ENCODE measurements at regions not wholly inside any gene's neighbourhood (a gene's known extent, or its start where the extent isn't known, plus 50 kb on each side); places are given as distances from the start of the nearest gene placed in this dataset.

GRCh38 chr3:124424396-124424795, 305.9 kb upstream of the UMPS start:
- ChIA-PET CTCF (no interaction called here), POLR2A (no interaction called here)
- no peaks in the 10 kb centered on the region for H3K9me3 Mint-ChIP-seq (ENCODE audit: unreplicated experiment)
- no peaks in the 10 kb centered on the region for H3K36me3 Mint-ChIP-seq (ENCODE audit: insufficient read depth, unreplicated experiment)
- H3K27me3 Mint-ChIP-seq (ENCODE audit: insufficient read depth, unreplicated experiment), result peaks cover 13% of the 10 kb centered on the region
- no peak for TF ChIP-seq CTCF (IDR thresholded peaks at IDR 0.05; ENCODE audit: insufficient read depth in 1 of 2, low read depth in 1 of 2, low read length in 1 of 2, severe bottlenecking in 1 of 2, unreplicated experiment in 1 of 2)
- H3K36me3 ChIP-seq (ENCODE audit: control insufficient read depth, insufficient read depth, low read length), result no peaks in the 10 kb centered on the region
- no TSS peak for BruUV-seq (replicated peaks)
- no peak overlapping the region for H3K4me3 ChIP-seq (ENCODE audit: low read depth, low read length)
- H3K27ac Mint-ChIP-seq (ENCODE audit: unreplicated experiment), result no peak overlapping the region
- intact Hi-C loops (cut with micrococcal nuclease; ENCODE audit: unreplicated experiment), result no loop called here
- H3K4me1 ChIP-seq, result no peaks in the 10 kb centered on the region; the same call in 1 of the 2 replicates
- H3K4me3 Mint-ChIP-seq (ENCODE audit: unreplicated experiment), result no peak overlapping the region
- no peaks in the 10 kb centered on the region for H3K4me1 Mint-ChIP-seq (ENCODE audit: low read depth, unreplicated experiment)
- no peaks in the 10 kb centered on the region for H3K27me3 ChIP-seq (replicated peaks; ENCODE audit: control insufficient read depth, insufficient read depth, low read length)
- no peaks in the 10 kb centered on the region for H3K9me3 ChIP-seq
- DNase-seq, result no peak

- H3K9me3 Mint-ChIP-seq (ENCODE audit: unreplicated experiment), result no peaks in the 10 kb centered on the region
- no peak for TF ChIP-seq CTCF (IDR thresholded peaks at IDR 0.05; ENCODE audit: insufficient read depth in 1 of 2, low read depth in 1 of 2, low read length in 1 of 2, severe bottlenecking in 1 of 2, unreplicated experiment in 1 of 2)
- no TSS peak for BruUV-seq (replicated peaks)
- no peaks in the 10 kb centered on the region for H3K9me3 ChIP-seq
- no peak overlapping the region for H3K4me3 ChIP-seq (ENCODE audit: low read depth, low read length)
- H3K27me3 ChIP-seq (replicated peaks; ENCODE audit: control insufficient read depth, insufficient read depth, low read length), result no peaks in the 10 kb centered on the region
- intact Hi-C loops (cut with micrococcal nuclease; ENCODE audit: unreplicated experiment), result no loop called here
- POLR2A ChIA-PET, result no interaction called here
- H3K4me3 Mint-ChIP-seq (ENCODE audit: unreplicated experiment), result no peak overlapping the region
- H3K36me3 Mint-ChIP-seq (ENCODE audit: insufficient read depth, unreplicated experiment), result no peaks in the 10 kb centered on the region
- CTCF ChIA-PET, result no interaction called here
- no peaks in the 10 kb centered on the region; the same call in 1 of the 2 replicates for H3K4me1 ChIP-seq
- H3K27me3 Mint-ChIP-seq (ENCODE audit: insufficient read depth, unreplicated experiment), result peaks cover 9% of the 10 kb centered on the region
- DNase-seq, result no peak
- no peak overlapping the region for H3K27ac Mint-ChIP-seq (ENCODE audit: unreplicated experiment)
- H3K4me1 Mint-ChIP-seq (ENCODE audit: low read depth, unreplicated experiment), result no peaks in the 10 kb centered on the region
- H3K36me3 ChIP-seq (ENCODE audit: control insufficient read depth, insufficient read depth, low read length), result no peaks in the 10 kb centered on the region
These were observed 304.3 kb upstream of the UMPS start for GRCh38 chr3:124425972-124426371.

- BruUV-seq (replicated peaks), result no TSS peak
- Histone ChIP-seq H3K4me1 (no peaks in the 10 kb centered on the region; the same call in 1 of the 2 replicates), H3K9me3 (no peaks in the 10 kb centered on the region), H3K36me3 (ENCODE audit: control insufficient read depth, insufficient read depth, low read length) (no peaks in the 10 kb centered on the region), H3K27me3 (replicated peaks; ENCODE audit: control insufficient read depth, insufficient read depth, low read length) (no peaks in the 10 kb centered on the region), H3K4me3 (ENCODE audit: low read depth, low read length) (no peak overlapping the region)
- POLR2A ChIA-PET, result no interaction called here
- Mint-ChIP-seq H3K27me3 (ENCODE audit: insufficient read depth, unreplicated experiment) (peaks cover 9% of the 10 kb centered on the region), H3K4me3 (ENCODE audit: unreplicated experiment) (no peak overlapping the region), H3K36me3 (ENCODE audit: insufficient read depth, unreplicated experiment) (no peaks in the 10 kb centered on the region), H3K27ac (ENCODE audit: unreplicated experiment) (no peak overlapping the region), H3K4me1 (ENCODE audit: low read depth, unreplicated experiment) (no peaks in the 10 kb centered on the region), H3K9me3 (ENCODE audit: unreplicated experiment) (no peaks in the 10 kb centered on the region)
- CTCF ChIA-PET, result interaction anchor here (0.9 to 2.4 kb wide), 2 partner anchors 23 to 77 kb away, joined by 3 to 14 read pairs; no protein-coding TSS in a partner anchor
- no peak for DNase-seq
- intact Hi-C loops (cut with micrococcal nuclease; ENCODE audit: unreplicated experiment), result no loop called here
- no peak for TF ChIP-seq CTCF (IDR thresholded peaks at IDR 0.05; ENCODE audit: insufficient read depth in 1 of 2, low read depth in 1 of 2, low read length in 1 of 2, severe bottlenecking in 1 of 2, unreplicated experiment in 1 of 2)
These were observed 301.7 kb upstream of the UMPS start for GRCh38 chr3:124428372-124429128.
